ELF-1 (cell line): ENCODE measurements at regions not wholly inside any gene's neighbourhood (a gene's known extent, or its start where the extent isn't known, plus 50 kb on each side); places are given as distances from the start of the nearest gene placed in this dataset.
"Not testable (repeated sequence)": the region's sequence is repeated elsewhere in the genome, so short reads cannot be mapped to it uniquely, and the experiment has no call there.

Source experiments
- DNase-seq: peaks from one replicate; pipeline ENCODE4 v3.0.0-alpha.2; 2016; ENCODE audit warnings: low read depth, low spot score

- no peak for DNase-seq
Observed at GRCh38 chr17:27944546-27945332, 51.6 kb upstream of the LYRM9 start.

- no peak for DNase-seq
Observed at GRCh38 chr17:27945333-27945616, 52.1 kb upstream of the LYRM9 start.

GRCh38 chr17:27945953-27946352, 52.8 kb upstream of the LYRM9 start:
- DNase-seq = no peak

GRCh38 chr17:27946513-27946912, 53.3 kb upstream of the LYRM9 start:
- no peak for DNase-seq

GRCh38 chr17:27947005-27947406, 53.8 kb upstream of the LYRM9 start:
- DNase-seq = no peak

- DNase-seq = no peak
Observed at GRCh38 chr17:27949304-27949703, 56.1 kb upstream of the LYRM9 start.

GRCh38 chr17:27950225-27950624, 57.1 kb upstream of the LYRM9 start:
- not testable (repeated sequence) for DNase-seq

GRCh38 chr17:27950995-27951394, 57.8 kb upstream of the LYRM9 start:
- no peak for DNase-seq

- no peak for DNase-seq
Observed at GRCh38 chr17:27951872-27952271, 58.7 kb upstream of the LYRM9 start.

- no peak for DNase-seq
Observed at GRCh38 chr17:27952366-27952765, 59.2 kb upstream of the LYRM9 start.

- no peak for DNase-seq
Observed at GRCh38 chr17:27954548-27955495, 61.7 kb upstream of the LYRM9 start.

- peak; percentile 72 for DNase-seq
Observed at GRCh38 chr17:27956601-27957445, 63.7 kb upstream of the LYRM9 start.

- DNase-seq = not testable (repeated sequence)
Observed at GRCh38 chr17:27957446-27957793, 64.3 kb upstream of the LYRM9 start.

- no peak for DNase-seq
Observed at GRCh38 chr17:27958708-27959381, 65.7 kb upstream of the LYRM9 start.

- DNase-seq = no peak
Observed at GRCh38 chr17:27959382-27959709, 66.2 kb upstream of the LYRM9 start.

GRCh38 chr17:27960183-27960849, 67.2 kb upstream of the LYRM9 start:
- no peak for DNase-seq

- DNase-seq = not testable (repeated sequence)
Observed at GRCh38 chr17:27962581-27962980, 69.4 kb upstream of the LYRM9 start.

- DNase-seq = no peak
Observed at GRCh38 chr17:27965224-27965623, 72.1 kb upstream of the LYRM9 start.

GRCh38 chr17:27968206-27968732, 74.2 kb upstream of the NLK start:
- no peak for DNase-seq

GRCh38 chr17:27970587-27970986, 71.9 kb upstream of the NLK start:
- no peak for DNase-seq
